ENCODE measurements at regions not wholly inside any gene's neighbourhood (a gene's known extent, or its start where the extent isn't known, plus 50 kb on each side); places are given as distances from the start of the nearest gene placed in this dataset.

GRCh38 chr11:97336064-97336463 is 946.3 kb downstream of the JRKL start:
- TF ChIP-seq, protein P1, sequence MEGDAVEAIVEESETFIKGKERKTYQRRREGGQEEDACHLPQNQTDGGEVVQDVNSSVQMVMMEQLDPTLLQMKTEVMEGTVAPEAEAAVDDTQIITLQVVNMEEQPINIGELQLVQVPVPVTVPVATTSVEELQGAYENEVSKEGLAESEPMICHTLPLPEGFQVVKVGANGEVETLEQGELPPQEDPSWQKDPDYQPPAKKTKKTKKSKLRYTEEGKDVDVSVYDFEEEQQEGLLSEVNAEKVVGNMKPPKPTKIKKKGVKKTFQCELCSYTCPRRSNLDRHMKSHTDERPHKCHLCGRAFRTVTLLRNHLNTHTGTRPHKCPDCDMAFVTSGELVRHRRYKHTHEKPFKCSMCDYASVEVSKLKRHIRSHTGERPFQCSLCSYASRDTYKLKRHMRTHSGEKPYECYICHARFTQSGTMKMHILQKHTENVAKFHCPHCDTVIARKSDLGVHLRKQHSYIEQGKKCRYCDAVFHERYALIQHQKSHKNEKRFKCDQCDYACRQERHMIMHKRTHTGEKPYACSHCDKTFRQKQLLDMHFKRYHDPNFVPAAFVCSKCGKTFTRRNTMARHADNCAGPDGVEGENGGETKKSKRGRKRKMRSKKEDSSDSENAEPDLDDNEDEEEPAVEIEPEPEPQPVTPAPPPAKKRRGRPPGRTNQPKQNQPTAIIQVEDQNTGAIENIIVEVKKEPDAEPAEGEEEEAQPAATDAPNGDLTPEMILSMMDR (conservative IDR thresholded peaks at IDR 0.05; ENCODE audit: low read depth, low read length), result no peak
- TF ChIP-seq EZH2phosphoT487 (IDR thresholded peaks at IDR 0.05; ENCODE audit: borderline replicate concordance, low read length) (no peak), EZH2 (IDR thresholded peaks at IDR 0.05; ENCODE audit: low read length, unreplicated experiment) (no peak)
